HepG2 (cell line): ENCODE measurements at regions not wholly inside any gene's neighbourhood (a gene's known extent, or its start where the extent isn't known, plus 50 kb on each side); places are given as distances from the start of the nearest gene placed in this dataset.

Source experiments
- ATAC-seq: fragments of 200-7000 bp; cut with Tn5 transposase; 3 replicates; pipeline ENCODE4 v1.9.1; 2020; ENCODE audit warnings: mild to moderate bottlenecking, moderate library complexity
- BruUV-seq: library from RNA; stranded (reverse); fragments of 400-500 nt; replicated peaks from 2 replicates; lab custom pipeline; 2021; lab: Mats Ljungman, UMichigan
- CTCF ChIA-PET: fragments of 300-600 bp; formaldehyde crosslinking; extraction: SDS; loops from one replicate; lab custom pipeline; 2021; ENCODE audit warnings: low total read pairs, inconsistent platforms, low intra/inter-chr PET ratio; lab: Yijun Ruan, JAX
- POLR2A ChIA-PET: fragments of 350-600 bp; sonication (Branson Sonifier 250); formaldehyde crosslinking; loops from one replicate; lab custom pipeline; 2020; ENCODE audit warnings: antibody characterized with exemption, inconsistent platforms; lab: Yijun Ruan, JAX
- DNase-seq: peaks from one replicate; pipeline ENCODE4 v3.0.0-alpha.2; 2015; ENCODE audit warnings: low spot score
- FAIRE-seq: peaks from 3 replicates; lab custom pipeline; 2011; peaks lifted over from hg19 to GRCh38; lab: Jason Lieb, UNC
- H2AFZ ChIP-seq: one replicate; pipeline ENCODE4 v1.6.1; 2011; ENCODE audit warnings: low read length, inconsistent platforms
- H3K27ac ChIP-seq: fragments of 300-600 bp; 3 replicates; pipeline ENCODE4 v1.8.0; 2011; ENCODE audit warnings: mixed run types, mild to moderate bottlenecking, mixed read lengths, low read length, inconsistent platforms; ENCODE audit not compliant: insufficient read depth; ENCODE audit errors: extremely low read length
- H3K27me3 ChIP-seq, 2 experiments: fragments of 200-600 bp in 1 of 2; 2 replicates in 1 of 2; 3 replicates in 1 of 2; pipeline versions ENCODE4 v1.6.0 to v1.8.0; 2011; ENCODE audit warnings: low read length in 2 of 2, mild to moderate bottlenecking in 2 of 2, moderate library complexity in 2 of 2, inconsistent platforms in 1 of 2; ENCODE audit not compliant: insufficient read depth in 2 of 2, control insufficient read depth in 1 of 2
- H3K36me3 ChIP-seq, 2 experiments: fragments of 200-600 bp in 1 of 2; replicated peaks in 1 of 2; 2 replicates in 1 of 2; 3 replicates in 1 of 2; pipeline versions ENCODE4 v1.5.1 to v1.8.0; 2011; ENCODE audit warnings: low read length in 2 of 2, inconsistent platforms in 1 of 2; ENCODE audit not compliant: insufficient read depth in 2 of 2, control insufficient read depth in 1 of 2
- H3K4me1 ChIP-seq: 2 replicates; pipeline ENCODE4 v1.5.1; 2012; ENCODE audit warnings: low read length, inconsistent platforms; ENCODE audit not compliant: insufficient read depth
- H3K4me2 ChIP-seq: 2 replicates; pipeline ENCODE4 v1.6.0; 2011; ENCODE audit warnings: low read depth, low read length, inconsistent platforms
- H3K4me3 ChIP-seq, 3 experiments: fragments of 200-600 bp in 1 of 3; sonication (generic), shearing (Covaris generic) in 1 of 3; replicated peaks in 1 of 3; 2 replicates each; pipeline ENCODE4 v1.5.1; 2011 to 2016; ENCODE audit warnings: low read length in 3 of 3, inconsistent platforms in 2 of 3, low read depth in 2 of 3, mild to moderate bottlenecking in 2 of 3, control low read depth in 1 of 3, mixed read lengths in 1 of 3; ENCODE audit not compliant: insufficient read depth in 1 of 3
- H3K79me2 ChIP-seq: one replicate; pipeline ENCODE4 v1.6.1; 2011; ENCODE audit warnings: low read length, inconsistent platforms; ENCODE audit not compliant: insufficient read depth
- H3K9ac ChIP-seq: 2 replicates; pipeline ENCODE4 v1.6.0; 2011; ENCODE audit warnings: mild to moderate bottlenecking, low read depth, low read length, inconsistent platforms; ENCODE audit not compliant: insufficient read depth
- H3K9me3 ChIP-seq: 2 replicates; pipeline ENCODE4 v1.5.1; 2012; ENCODE audit warnings: mild to moderate bottlenecking, low read length
- H4K20me1 ChIP-seq: 2 replicates; pipeline ENCODE4 v1.6.0; 2011; ENCODE audit warnings: inconsistent platforms, mild to moderate bottlenecking, low read length, moderate library complexity; ENCODE audit not compliant: insufficient read depth
- AGO2 ChIP-seq: fragments of 200-400 bp; formaldehyde crosslinking; optimal IDR thresholded peaks from 2 replicates; pipeline ENCODE3; 2017; ENCODE audit warnings: mild to moderate bottlenecking, low read depth, low read length, moderate library complexity
- ASH2L ChIP-seq: fragments of 300-600, 200-600 bp; sonication (generic); IDR thresholded peaks from 2 replicates; pipeline ENCODE4 v1.7.0; 2017; ENCODE audit warnings: low read depth, mild to moderate bottlenecking, moderate library complexity, mixed read lengths, low read length; ENCODE audit not compliant: insufficient read length
- ATAD3A ChIP-seq: sonication (generic); formaldehyde crosslinking; IDR thresholded peaks from 2 replicates; pipeline ENCODE4 v1.4.0; 2020; ENCODE audit warnings: missing genetic modification reagents
- BRD4 ChIP-seq: sonication (generic); formaldehyde crosslinking; IDR thresholded peaks from 2 replicates; pipeline ENCODE4 v1.4.0; 2020; ENCODE audit warnings: missing genetic modification reagents
- FOSL1 ChIP-seq: sonication (generic); formaldehyde crosslinking; IDR thresholded peaks from 2 replicates; pipeline ENCODE4 v1.9.0; 2021; ENCODE audit warnings: missing genetic modification reagents, borderline replicate concordance
- NFE2L2 ChIP-seq: fragments of 150-350 bp; IDR thresholded peaks from 2 replicates; pipeline ENCODE4 v1.6.1; 2014; ENCODE audit warnings: low read length
- PAXIP1 ChIP-seq: sonication (generic); formaldehyde crosslinking; conservative IDR thresholded peaks from 2 replicates; pipeline ENCODE4 v1.4.0; 2020; ENCODE audit warnings: mild to moderate bottlenecking, missing genetic modification reagents, moderate library complexity
- POLR2G ChIP-seq: fragments of 200-400 bp; formaldehyde crosslinking; IDR thresholded peaks from 2 replicates; pipeline ENCODE4 v1.6.1; 2018; ENCODE audit warnings: mild to moderate bottlenecking, low read depth, low read length, moderate library complexity
- PRDM15 ChIP-seq: sonication (generic); formaldehyde crosslinking; IDR thresholded peaks from 2 replicates; pipeline ENCODE4 v1.4.0; 2020; ENCODE audit warnings: missing genetic modification reagents
- RCOR2 ChIP-seq: IDR thresholded peaks from 2 replicates; pipeline ENCODE4 v1.6.1; 2016; ENCODE audit warnings: missing biosample characterization, missing genetic modification reagents
- REPIN1 ChIP-seq: sonication (generic); formaldehyde crosslinking; IDR thresholded peaks from 2 replicates; pipeline ENCODE4 v1.8.0; 2022; ENCODE audit warnings: missing genetic modification reagents, low read depth, mild to moderate bottlenecking, borderline replicate concordance
- TOPORS ChIP-seq: sonication (generic); formaldehyde crosslinking; IDR thresholded peaks from 2 replicates; pipeline ENCODE4 v1.8.0; 2023; ENCODE audit warnings: mild to moderate bottlenecking, missing genetic modification reagents
- ZBTB38 ChIP-seq: sonication (generic); formaldehyde crosslinking; IDR thresholded peaks from 2 replicates; pipeline ENCODE4 v1.5.1; 2020; ENCODE audit warnings: mild to moderate bottlenecking, missing genetic modification reagents
- ZNF362 ChIP-seq: sonication (generic); formaldehyde crosslinking; IDR thresholded peaks from 2 replicates; pipeline ENCODE4 v1.4.0; 2020; ENCODE audit warnings: missing genetic modification reagents, mild to moderate bottlenecking, borderline replicate concordance
- ZNF430 ChIP-seq: sonication (generic); formaldehyde crosslinking; IDR thresholded peaks from 2 replicates; pipeline ENCODE4 v1.9.0; 2021; ENCODE audit warnings: mild to moderate bottlenecking, missing genetic modification reagents
- whole genome bisulfite sequencing: methylation state at CpG from one replicate; pipeline ENCODE4 v1.1.6; 2017; ENCODE audit warnings: low lambda C conversion rate; 5-methylcytosine and 5-hydroxymethylcytosine counted together
- in situ Hi-C: cut with HindIII; loops from 2 replicates; pipeline ENCODE4 v1.10.0; 2017; ENCODE audit warnings: low pct_unique_long_range_greater_than_20kb; ENCODE audit not compliant: extremely low pct_ligation_motif_present
- intact Hi-C: fragments of 100-400 bp; cut with micrococcal nuclease; formaldehyde crosslinking; loops from one replicate; pipeline ENCODE4 v1.10.0; 2022; ENCODE audit not compliant: unreplicated experiment

- no peak overlapping the region for H3K4me3 ChIP-seq
- no peaks in the 10 kb centered on the region for H3K36me3 ChIP-seq
- in situ Hi-C loops, result no loop called here
- no peak for TF ChIP-seq PAXIP1 (CRISPR knock-in tag)
- TF ChIP-seq ATAD3A (CRISPR knock-in tag), result no peak
- TF ChIP-seq TOPORS (CRISPR knock-in tag), result no peak
- TF ChIP-seq BRD4, result no peak
- TF ChIP-seq POLR2G, result no peak
- TF ChIP-seq ASH2L, result no peak
- no peak for TF ChIP-seq FOSL1 (CRISPR knock-in tag)
- TF ChIP-seq REPIN1 (CRISPR knock-in tag), result no peak
- no peak for TF ChIP-seq ZNF362
- TF ChIP-seq RCOR2 (CRISPR knock-in tag), result no peak
- no peak for TF ChIP-seq AGO2
- TF ChIP-seq NFE2L2, result no peak
- no peak for TF ChIP-seq ZNF430 (CRISPR knock-in tag)
- TF ChIP-seq ZBTB38 (CRISPR knock-in tag), result no peak
- no peak for TF ChIP-seq PRDM15 (CRISPR knock-in tag)
- no peaks in the 10 kb centered on the region for H4K20me1 ChIP-seq
- H3K27ac ChIP-seq, result no peak overlapping the region
- BruUV-seq, result no TSS peak
- ChIA-PET CTCF (no interaction called here), POLR2A (no interaction called here)
- intact Hi-C loops, result no loop called here
- H2AFZ ChIP-seq, result no peak overlapping the region
- H3K4me1 ChIP-seq, result no peaks in the 10 kb centered on the region
- H3K9ac ChIP-seq, result no peak overlapping the region
- H3K79me2 ChIP-seq, result no peaks in the 10 kb centered on the region
- H3K4me2 ChIP-seq, result no peak overlapping the region
- 52% methylated on average over 4 of the region's 4 CpGs for WGBS
- DNase-seq (no peak), ATAC-seq (no peak), FAIRE-seq (no peak)
- H3K9me3 ChIP-seq, result no peaks in the 10 kb centered on the region
- no peaks in the 10 kb centered on the region for H3K27me3 ChIP-seq
Measured at GRCh38 chr13:73687087-73687486, 447.1 kb downstream of the KLF12 start.
